ENCODE measurements at regions not wholly inside any gene's neighbourhood (a gene's known extent, or its start where the extent isn't known, plus 50 kb on each side); places are given as distances from the start of the nearest gene placed in this dataset.
"Not testable (repeated sequence)": the region's sequence is repeated elsewhere in the genome, so short reads cannot be mapped to it uniquely, and the experiment has no call there.

DNA sequence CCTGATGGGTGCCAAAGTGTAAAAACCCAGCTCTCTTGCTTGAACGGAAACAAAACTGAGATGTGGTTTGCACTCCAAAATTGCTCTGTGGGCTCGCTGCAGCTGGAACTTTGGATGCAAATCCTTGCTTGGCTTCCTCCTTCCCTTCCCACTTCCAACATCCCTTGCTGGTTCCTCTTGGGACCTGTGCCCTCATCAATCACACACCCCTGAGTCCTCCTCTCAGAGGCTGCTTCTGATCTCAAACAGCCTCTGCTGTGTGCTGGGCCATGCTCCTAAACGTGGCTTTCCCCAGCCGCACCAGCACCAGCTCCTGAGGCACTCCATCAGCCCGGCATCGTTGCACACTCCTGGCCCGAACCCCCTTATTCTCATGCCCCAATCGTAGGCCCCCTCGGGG is 124.3 kb upstream of the RAB4A start:
- H3K9me3 ChIP-seq (ENCODE audit: control insufficient read depth, low read length) = no peaks in the 10 kb centered on the region
- H3K4me3 ChIP-seq (ENCODE audit: extremely low read depth, insufficient read depth, low read length, poor library complexity, severe bottlenecking) = no peak overlapping the region
- no peak overlapping the region for H3K27ac ChIP-seq (ENCODE audit: low read depth, low read length, severe bottlenecking)
- 86 to 89% methylated on average over 7 to 8 of the region's 9 CpGs for WGBS, 2 experiments (ENCODE audit: insufficient coverage in 2 of 2)
- H3K4me1 ChIP-seq (ENCODE audit: control insufficient read depth, insufficient read depth, low read length, poor library complexity, severe bottlenecking) = peaks cover 5% of the 10 kb centered on the region
- no peaks in the 10 kb centered on the region for H3K36me3 ChIP-seq (ENCODE audit: control insufficient read depth, insufficient read depth, low read length)

DNA sequence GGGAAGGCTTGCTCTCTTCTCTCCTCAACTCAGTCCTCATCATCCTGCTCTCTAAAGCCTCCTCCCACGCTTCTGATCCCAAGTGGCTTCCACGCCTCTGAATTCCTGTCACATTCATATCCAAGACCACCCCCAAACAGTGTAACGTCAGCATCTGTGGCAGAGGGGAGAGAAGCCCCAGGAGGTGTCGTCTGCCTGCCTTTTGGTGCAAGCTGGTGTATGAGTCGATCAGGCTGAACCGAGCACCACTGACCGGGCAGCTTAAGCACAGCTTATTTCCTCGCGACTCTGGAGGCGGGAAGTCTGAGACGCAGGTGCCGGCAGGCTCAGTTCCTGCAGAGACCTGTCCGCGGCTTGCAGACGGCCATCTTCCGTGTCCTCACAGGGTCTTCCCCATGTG is 123.8 kb upstream of the RAB4A start:
- 62 to 69% methylated on average over 14 to 15 of the region's 16 CpGs for WGBS, 2 experiments (ENCODE audit: insufficient coverage in 2 of 2)

DNA sequence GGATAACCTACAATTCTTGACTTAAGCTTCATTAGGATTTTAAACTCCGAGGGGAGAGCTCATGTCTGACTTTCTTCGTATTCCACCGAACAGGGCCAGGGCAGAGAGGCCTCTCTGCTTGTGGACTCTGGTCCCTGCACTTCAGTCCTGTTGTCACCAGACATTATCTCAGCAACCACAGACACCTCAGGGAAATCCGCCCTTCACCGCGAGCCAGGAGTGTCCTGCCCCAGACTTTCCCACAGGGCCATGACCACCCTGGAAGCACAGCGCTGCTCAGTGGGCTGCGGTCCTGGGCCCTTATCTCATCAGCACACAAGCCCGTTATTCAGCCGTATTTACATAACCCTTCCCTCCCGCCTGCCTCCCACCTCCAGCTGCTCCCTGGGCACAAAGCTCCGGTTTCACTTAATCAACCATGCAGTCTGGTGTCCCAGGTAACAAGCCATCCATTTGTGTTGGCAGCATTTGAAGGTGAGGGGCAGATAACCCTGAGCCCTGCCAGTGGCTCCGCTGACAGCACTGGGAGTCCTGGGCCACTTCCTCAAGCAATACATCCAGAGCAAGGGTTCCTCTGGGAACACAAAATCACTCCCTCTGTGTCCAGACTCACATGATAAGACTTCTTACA is 122.8 kb upstream of the RAB4A start:
- WGBS, 2 experiments (ENCODE audit: insufficient coverage in 2 of 2) = 36 to 39% methylated on average over 11 of the region's 13 CpGs
- Histone ChIP-seq H3K4me1 (ENCODE audit: control insufficient read depth, insufficient read depth, low read length, poor library complexity, severe bottlenecking) (peaks cover 5% of the 10 kb centered on the region), H3K27ac (ENCODE audit: low read depth, low read length, severe bottlenecking) (no peak overlapping the region), H3K36me3 (ENCODE audit: control insufficient read depth, insufficient read depth, low read length) (no peaks in the 10 kb centered on the region), H3K4me3 (ENCODE audit: extremely low read depth, insufficient read depth, low read length, poor library complexity, severe bottlenecking) (no peak overlapping the region), H3K9me3 (ENCODE audit: control insufficient read depth, low read length) (peaks cover 4% of the 10 kb centered on the region)

More for the DNA sequence above, 123.8 kb upstream of the RAB4A start:
- H3K9me3 ChIP-seq (ENCODE audit: control insufficient read depth, low read length) = no peaks in the 10 kb centered on the region
- no peaks in the 10 kb centered on the region for H3K36me3 ChIP-seq (ENCODE audit: control insufficient read depth, insufficient read depth, low read length)
- peaks cover 5% of the 10 kb centered on the region for H3K4me1 ChIP-seq (ENCODE audit: control insufficient read depth, insufficient read depth, low read length, poor library complexity, severe bottlenecking)
- H3K4me3 ChIP-seq (ENCODE audit: extremely low read depth, insufficient read depth, low read length, poor library complexity, severe bottlenecking) = no peak overlapping the region
- H3K27ac ChIP-seq (ENCODE audit: low read depth, low read length, severe bottlenecking) = no peak overlapping the region

DNA sequence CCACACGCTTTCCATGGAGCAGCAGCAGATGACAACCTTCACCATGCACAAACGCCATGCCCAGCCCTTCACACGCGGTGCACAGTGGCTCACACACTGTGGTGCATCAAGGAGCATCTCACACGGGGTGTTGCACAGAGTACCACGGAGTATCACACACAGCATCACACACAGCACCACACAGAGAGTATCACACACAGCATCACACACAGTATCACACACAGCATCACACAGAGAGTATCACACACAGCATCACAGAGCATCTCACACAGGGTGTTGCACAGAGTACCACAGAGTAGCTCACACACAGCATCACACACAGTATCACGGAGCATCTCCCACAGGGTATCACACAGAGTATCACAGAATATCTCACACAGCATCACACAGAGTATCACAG is 122.2 kb upstream of the RAB4A start:
- Histone ChIP-seq H3K27ac (ENCODE audit: low read depth, low read length, severe bottlenecking) (no peak overlapping the region), H3K4me3 (ENCODE audit: extremely low read depth, insufficient read depth, low read length, poor library complexity, severe bottlenecking) (no peak overlapping the region), H3K36me3 (ENCODE audit: control insufficient read depth, insufficient read depth, low read length) (no peaks in the 10 kb centered on the region), H3K4me1 (ENCODE audit: control insufficient read depth, insufficient read depth, low read length, poor library complexity, severe bottlenecking) (peaks cover 5% of the 10 kb centered on the region), H3K9me3 (ENCODE audit: control insufficient read depth, low read length) (peaks cover 4% of the 10 kb centered on the region)
- WGBS, 2 experiments (ENCODE audit: insufficient coverage in 2 of 2) = 87 to 90% methylated on average over 3 to 7 of the region's 7 CpGs

DNA sequence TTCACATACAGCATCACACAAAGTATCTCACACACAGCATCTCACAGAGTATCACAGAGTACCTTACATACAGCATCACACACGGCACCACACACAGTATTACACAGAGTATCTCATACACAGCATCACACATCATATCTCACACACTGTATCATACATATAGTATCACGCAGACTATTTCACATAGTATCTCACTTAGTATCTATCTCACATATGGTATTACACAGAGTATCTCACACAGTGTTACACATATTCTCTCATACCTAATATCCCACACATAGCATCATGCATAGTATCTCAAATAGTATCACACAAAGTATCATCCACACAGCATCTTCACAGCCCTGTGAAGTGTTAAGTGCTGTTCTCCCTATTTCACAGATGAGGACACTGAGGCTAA is 121.5 kb upstream of the RAB4A start:
- Histone ChIP-seq H3K4me3 (ENCODE audit: extremely low read depth, insufficient read depth, low read length, poor library complexity, severe bottlenecking) (no peak overlapping the region), H3K27ac (ENCODE audit: low read depth, low read length, severe bottlenecking) (no peak overlapping the region), H3K4me1 (ENCODE audit: control insufficient read depth, insufficient read depth, low read length, poor library complexity, severe bottlenecking) (peaks cover 5% of the 10 kb centered on the region), H3K36me3 (ENCODE audit: control insufficient read depth, insufficient read depth, low read length) (no peaks in the 10 kb centered on the region), H3K9me3 (ENCODE audit: control insufficient read depth, low read length) (peaks cover 4% of the 10 kb centered on the region)
- 90 to 97% methylated on average over 2 of the region's 2 CpGs for WGBS, 2 experiments (ENCODE audit: insufficient coverage in 2 of 2)

DNA sequence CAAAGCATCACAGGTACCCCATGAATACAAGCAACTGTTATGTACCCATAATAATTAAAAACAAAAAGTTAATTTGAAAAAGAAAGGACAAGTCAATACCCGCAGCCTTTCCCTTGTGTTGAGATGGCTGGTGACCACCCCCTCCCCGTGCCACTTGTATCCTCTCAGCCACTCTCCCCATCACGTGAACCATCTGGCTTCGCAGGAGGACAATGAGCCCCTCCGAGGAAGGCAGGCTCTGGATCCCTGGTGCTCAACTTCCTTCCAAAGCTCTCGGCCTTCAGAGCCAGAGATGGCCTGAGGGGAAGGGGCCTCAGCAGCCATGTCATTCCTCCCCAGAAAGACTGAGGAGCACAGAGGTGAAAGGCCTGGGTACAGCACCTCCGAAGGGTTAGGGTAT is 120.4 kb upstream of the RAB4A start:
- H3K4me3 ChIP-seq (ENCODE audit: extremely low read depth, insufficient read depth, low read length, poor library complexity, severe bottlenecking) = no peak overlapping the region
- peaks cover 5% of the 10 kb centered on the region for H3K4me1 ChIP-seq (ENCODE audit: control insufficient read depth, insufficient read depth, low read length, poor library complexity, severe bottlenecking)
- no peak overlapping the region for H3K27ac ChIP-seq (ENCODE audit: low read depth, low read length, severe bottlenecking)
- no peaks in the 10 kb centered on the region for H3K36me3 ChIP-seq (ENCODE audit: control insufficient read depth, insufficient read depth, low read length)
- peaks cover 4% of the 10 kb centered on the region for H3K9me3 ChIP-seq (ENCODE audit: control insufficient read depth, low read length)
- 57 to 66% methylated on average over 3 to 4 of the region's 7 CpGs for WGBS, 2 experiments (ENCODE audit: insufficient coverage in 2 of 2)

DNA sequence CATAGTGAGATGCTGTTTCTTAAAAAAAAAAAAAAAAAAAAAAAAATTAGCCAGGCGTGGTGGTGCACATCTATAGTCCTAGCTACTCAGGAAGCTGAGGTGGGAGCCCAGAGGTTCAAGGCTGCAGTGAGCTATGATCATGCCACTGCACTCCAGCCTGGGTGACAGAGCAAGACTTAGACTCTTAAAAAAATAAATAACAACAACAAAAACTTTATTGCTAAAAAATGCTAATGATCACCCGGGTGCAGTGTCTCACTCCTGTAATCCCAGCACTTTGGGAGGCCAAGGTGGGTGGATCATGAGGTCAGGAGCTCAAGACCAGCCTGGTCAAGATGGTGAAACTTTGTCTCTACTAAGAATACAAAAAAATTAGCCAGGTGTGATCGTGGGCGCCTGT is 119.5 kb upstream of the RAB4A start:
- H3K36me3 ChIP-seq (ENCODE audit: control insufficient read depth, insufficient read depth, low read length); H3K9me3 ChIP-seq (ENCODE audit: control insufficient read depth, low read length); H3K4me3 ChIP-seq (ENCODE audit: extremely low read depth, insufficient read depth, low read length, poor library complexity, severe bottlenecking); H3K27ac ChIP-seq (ENCODE audit: low read depth, low read length, severe bottlenecking); H3K4me1 ChIP-seq (ENCODE audit: control insufficient read depth, insufficient read depth, low read length, poor library complexity, severe bottlenecking): not testable (repeated sequence)
- WGBS, 2 experiments (ENCODE audit: insufficient coverage in 2 of 2) = 76 to 91% methylated on average over 3 of the region's 4 CpGs

DNA sequence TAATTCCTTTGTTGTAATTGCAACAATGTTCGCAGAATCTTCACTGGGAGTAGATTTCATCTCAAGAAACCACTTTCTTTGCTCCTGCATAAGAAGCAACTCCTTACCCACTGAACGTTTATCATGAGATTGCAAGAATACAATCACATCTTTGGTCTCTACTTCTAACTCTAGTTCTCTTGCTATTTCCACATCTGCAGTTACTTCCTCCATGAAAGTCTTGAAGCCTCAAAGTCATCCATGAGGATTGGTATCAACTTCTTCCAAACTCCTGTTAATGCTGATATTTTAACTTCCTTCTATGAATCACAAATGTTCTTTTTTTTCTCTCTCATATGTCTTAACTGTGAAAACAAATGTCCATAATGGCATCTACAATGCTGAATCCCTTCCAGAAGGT is 118.6 kb upstream of the RAB4A start:
- 94 to 100% methylated on average over 2 of the region's 2 CpGs for WGBS, 2 experiments (ENCODE audit: insufficient coverage in 2 of 2)
- no peak overlapping the region for H3K4me3 ChIP-seq (ENCODE audit: extremely low read depth, insufficient read depth, low read length, poor library complexity, severe bottlenecking)
- no peak overlapping the region for H3K27ac ChIP-seq (ENCODE audit: low read depth, low read length, severe bottlenecking)
- peaks cover 4% of the 10 kb centered on the region for H3K9me3 ChIP-seq (ENCODE audit: control insufficient read depth, low read length)
- H3K4me1 ChIP-seq (ENCODE audit: control insufficient read depth, insufficient read depth, low read length, poor library complexity, severe bottlenecking) = no peaks in the 10 kb centered on the region
- H3K36me3 ChIP-seq (ENCODE audit: control insufficient read depth, insufficient read depth, low read length) = no peaks in the 10 kb centered on the region

DNA sequence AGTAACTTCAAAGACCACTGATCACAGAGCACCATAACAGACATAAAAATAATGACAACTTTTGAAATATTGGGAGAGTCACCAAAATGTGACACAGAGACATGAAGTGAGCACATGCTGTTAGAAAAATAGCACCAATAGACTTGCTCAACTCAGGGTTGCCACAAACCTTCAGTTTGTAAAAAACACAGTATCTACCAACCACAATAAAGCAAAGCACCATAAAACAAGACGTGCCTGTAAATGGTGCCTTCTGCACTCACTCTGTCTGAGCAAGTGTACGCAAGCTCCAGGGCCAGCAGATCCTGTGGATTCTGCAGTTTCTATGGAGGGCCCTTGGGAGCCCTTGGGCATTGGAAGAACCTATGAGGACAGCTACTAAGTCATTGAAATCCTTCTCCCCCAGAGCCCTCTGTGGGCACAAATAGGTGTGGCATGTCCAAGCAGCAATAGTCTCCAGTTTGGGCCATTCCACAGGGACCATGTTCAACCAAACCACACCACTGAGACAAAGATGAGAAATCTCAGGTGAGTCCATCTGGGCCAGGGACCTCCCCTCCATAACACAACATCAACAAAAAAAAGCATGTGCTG is 116.9 kb upstream of the RAB4A start:
- WGBS, 2 experiments (ENCODE audit: insufficient coverage in 2 of 2) = 100% methylated on average over 2 of the region's 2 CpGs; no CpG with 5 or more reads in 1 of the 2 experiments
- Histone ChIP-seq H3K36me3 (ENCODE audit: control insufficient read depth, insufficient read depth, low read length) (no peaks in the 10 kb centered on the region), H3K4me3 (ENCODE audit: extremely low read depth, insufficient read depth, low read length, poor library complexity, severe bottlenecking) (no peak overlapping the region), H3K4me1 (ENCODE audit: control insufficient read depth, insufficient read depth, low read length, poor library complexity, severe bottlenecking) (peaks cover 13% of the 10 kb centered on the region), H3K9me3 (ENCODE audit: control insufficient read depth, low read length) (peaks cover 4% of the 10 kb centered on the region), H3K27ac (ENCODE audit: low read depth, low read length, severe bottlenecking) (no peak overlapping the region)

DNA sequence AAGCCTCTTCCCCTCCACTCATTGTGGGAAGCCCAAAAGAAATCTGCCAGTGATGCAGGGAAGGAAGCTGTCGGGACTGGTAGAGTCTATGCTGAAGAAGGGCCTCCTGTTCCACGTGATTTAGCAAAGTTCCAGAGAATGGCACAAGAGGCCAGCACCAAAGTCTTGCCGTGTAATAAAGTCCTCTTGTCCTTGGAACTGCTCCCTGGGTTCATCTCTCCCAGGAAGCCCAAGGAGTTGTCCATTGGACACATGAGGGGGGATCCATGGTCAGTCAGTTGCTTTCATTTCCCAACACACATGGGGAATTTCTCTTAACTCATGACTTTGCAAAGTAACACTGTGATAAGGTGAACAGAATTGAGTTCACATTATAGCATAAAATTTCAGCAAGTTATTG is 116.1 kb upstream of the RAB4A start:
- Histone ChIP-seq H3K4me3 (ENCODE audit: extremely low read depth, insufficient read depth, low read length, poor library complexity, severe bottlenecking) (no peak overlapping the region), H3K36me3 (ENCODE audit: control insufficient read depth, insufficient read depth, low read length) (no peaks in the 10 kb centered on the region), H3K9me3 (ENCODE audit: control insufficient read depth, low read length) (peaks cover 4% of the 10 kb centered on the region), H3K4me1 (ENCODE audit: control insufficient read depth, insufficient read depth, low read length, poor library complexity, severe bottlenecking) (peaks cover 13% of the 10 kb centered on the region), H3K27ac (ENCODE audit: low read depth, low read length, severe bottlenecking) (no peak overlapping the region)
- 95% methylated on average over 3 of the region's 3 CpGs for WGBS, 2 experiments (ENCODE audit: insufficient coverage in 2 of 2)

DNA sequence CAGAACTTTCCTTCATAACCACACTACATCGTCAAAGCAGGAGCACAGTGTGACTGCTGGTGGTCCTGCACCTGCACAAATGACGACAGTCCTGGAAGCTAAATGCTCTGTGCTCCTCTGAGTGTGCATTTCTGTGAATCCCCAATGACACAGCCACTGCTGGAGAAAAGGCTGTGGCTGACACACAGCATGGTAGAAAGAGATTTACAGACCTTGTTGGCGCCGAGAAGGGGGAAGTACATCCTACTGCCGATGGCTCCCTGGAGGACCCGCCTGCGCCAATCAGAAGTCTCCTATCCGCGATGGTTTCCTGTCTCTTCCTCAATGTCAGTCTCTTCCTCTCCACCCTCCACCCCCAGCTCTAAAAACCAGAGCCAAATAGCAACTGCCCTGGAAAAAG is 115.4 kb upstream of the RAB4A start:
- peaks cover 13% of the 10 kb centered on the region for H3K4me1 ChIP-seq (ENCODE audit: control insufficient read depth, insufficient read depth, low read length, poor library complexity, severe bottlenecking)
- no peak overlapping the region for H3K27ac ChIP-seq (ENCODE audit: low read depth, low read length, severe bottlenecking)
- H3K4me3 ChIP-seq (ENCODE audit: extremely low read depth, insufficient read depth, low read length, poor library complexity, severe bottlenecking) = no peak overlapping the region
- WGBS, 2 experiments (ENCODE audit: insufficient coverage in 2 of 2) = 91 to 93% methylated on average over 6 to 9 of the region's 9 CpGs
- H3K9me3 ChIP-seq (ENCODE audit: control insufficient read depth, low read length) = peaks cover 4% of the 10 kb centered on the region
- H3K36me3 ChIP-seq (ENCODE audit: control insufficient read depth, insufficient read depth, low read length) = no peaks in the 10 kb centered on the region

Measured in mesodermal cell (in vitro differentiated cells).